HepG2 (cell line): ENCODE measurements at regions not wholly inside any gene's neighbourhood (a gene's known extent, or its start where the extent isn't known, plus 50 kb on each side); places are given as distances from the start of the nearest gene placed in this dataset.

Experiments
- ARNT2 ChIP-seq: sonication (generic); formaldehyde crosslinking; IDR thresholded peaks from 2 replicates; pipeline ENCODE4 v1.8.0; 2022; ENCODE audit warnings: mild to moderate bottlenecking, low read depth, missing genetic modification reagents, moderate library complexity
- BRCA1 ChIP-seq: sonication (generic); formaldehyde crosslinking; IDR thresholded peaks from 2 replicates; pipeline ENCODE4 v1.4.0; 2020; ENCODE audit warnings: missing genetic modification reagents
- CEBPB ChIP-seq: IDR thresholded peaks from 2 replicates; pipeline ENCODE4 v1.6.1; 2011; ENCODE audit warnings: low read depth, low read length, improper control_type of control experiment, borderline replicate concordance
- CENPBD1 ChIP-seq: sonication (generic); formaldehyde crosslinking; IDR thresholded peaks from 2 replicates; pipeline ENCODE4 v1.8.0; 2022; ENCODE audit warnings: missing genetic modification reagents, low read depth, mild to moderate bottlenecking, borderline replicate concordance
- HNRNPH1 ChIP-seq: fragments of 200-400 bp; formaldehyde crosslinking; optimal IDR thresholded peaks from 2 replicates; pipeline ENCODE3; 2017; ENCODE audit warnings: mild to moderate bottlenecking, low read depth, low read length
- KDM6A ChIP-seq: IDR thresholded peaks from 2 replicates; pipeline ENCODE4 v1.6.1; 2016; ENCODE audit warnings: low read depth
- MIER3 ChIP-seq: IDR thresholded peaks from 2 replicates; pipeline ENCODE4 v1.6.1; 2016; ENCODE audit warnings: missing compliant biosample characterization, borderline replicate concordance
- MNT ChIP-seq: fragments of 450-650 bp; IDR thresholded peaks from 2 replicates; pipeline ENCODE4 v1.6.1; 2016
- MTERF4 ChIP-seq: sonication (generic); formaldehyde crosslinking; IDR thresholded peaks from 2 replicates; pipeline ENCODE4 v1.8.0; 2023; ENCODE audit warnings: mild to moderate bottlenecking, missing genetic modification reagents
- NONO ChIP-seq, 2 experiments: fragments of 450-650 bp in 1 of 2; sonication (generic) in 1 of 2; formaldehyde crosslinking in 1 of 2; IDR thresholded peaks in 1 of 2; conservative IDR thresholded peaks in 1 of 2; 2 replicates each; pipeline versions ENCODE4 v1.6.1 to v1.8.0; 2017 to 2022; ENCODE audit warnings: mild to moderate bottlenecking in 1 of 2, missing genetic modification reagents in 1 of 2, moderate library complexity in 1 of 2
- RXRA ChIP-seq: sonication (generic); formaldehyde crosslinking; IDR thresholded peaks from 2 replicates; pipeline ENCODE4 v1.5.1; 2020; ENCODE audit warnings: missing genetic modification reagents
- SAFB2 ChIP-seq: sonication (generic); formaldehyde crosslinking; IDR thresholded peaks from 2 replicates; pipeline ENCODE4 v1.5.1; 2020; ENCODE audit warnings: missing genetic modification reagents, low read depth, mild to moderate bottlenecking, borderline replicate concordance
- ZNF121 ChIP-seq: sonication (generic); formaldehyde crosslinking; IDR thresholded peaks from 2 replicates; pipeline ENCODE4 v1.5.0; 2020; ENCODE audit warnings: mild to moderate bottlenecking, missing genetic modification reagents
- ZNF564 ChIP-seq: sonication (generic); formaldehyde crosslinking; IDR thresholded peaks from 2 replicates; pipeline ENCODE4 v1.8.1; 2023; ENCODE audit warnings: mild to moderate bottlenecking, missing genetic modification reagents
- TF ChIP-seq, protein P1 (sequence below): sonication (generic); formaldehyde crosslinking; IDR thresholded peaks from 2 replicates; pipeline ENCODE4 v1.4.0; 2020; ENCODE audit warnings: missing genetic modification reagents

GRCh38 chr2:105604938-105605337 lies 139.8 kb upstream of the NCK2 start (continued):
- TF ChIP-seq MTERF4 (CRISPR knock-in tag) (no peak), BRCA1 (no peak), RXRA (CRISPR knock-in tag) (no peak), MIER3 (CRISPR knock-in tag) (no peak), ZNF121 (CRISPR knock-in tag) (no peak), SAFB2 (no peak), HNRNPH1 (no peak), ARNT2 (no peak), CENPBD1 (no peak), MNT (no peak), CEBPB (no peak), KDM6A (CRISPR knock-in tag) (no peak), ZNF564 (no peak), NONO (IDR thresholded peaks at IDR 0.05) (no peak), NONO (CRISPR knock-in tag; conservative IDR thresholded peaks at IDR 0.05) (no peak)
- TF ChIP-seq, protein P1, sequence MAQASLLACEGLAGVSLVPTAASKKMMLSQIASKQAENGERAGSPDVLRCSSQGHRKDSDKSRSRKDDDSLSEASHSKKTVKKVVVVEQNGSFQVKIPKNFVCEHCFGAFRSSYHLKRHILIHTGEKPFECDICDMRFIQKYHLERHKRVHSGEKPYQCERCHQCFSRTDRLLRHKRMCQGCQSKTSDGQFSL (CRISPR knock-in tag): no peak
